GM21717 (cell line): ENCODE measurements at regions not wholly inside any gene's neighbourhood (a gene's known extent, or its start where the extent isn't known, plus 50 kb on each side); places are given as distances from the start of the nearest gene placed in this dataset.
"Not testable (repeated sequence)": the region's sequence is repeated elsewhere in the genome, so short reads cannot be mapped to it uniquely, and the experiment has no call there.

ENCODE experiments used
- ATAC-seq: cut with Tn5 transposase; IDR thresholded peaks from one replicate; pipeline ENCODE4 v1.9.1; 2021; ENCODE audit warnings: mild to moderate bottlenecking, moderate library complexity; ENCODE audit not compliant: unreplicated experiment

DNA sequence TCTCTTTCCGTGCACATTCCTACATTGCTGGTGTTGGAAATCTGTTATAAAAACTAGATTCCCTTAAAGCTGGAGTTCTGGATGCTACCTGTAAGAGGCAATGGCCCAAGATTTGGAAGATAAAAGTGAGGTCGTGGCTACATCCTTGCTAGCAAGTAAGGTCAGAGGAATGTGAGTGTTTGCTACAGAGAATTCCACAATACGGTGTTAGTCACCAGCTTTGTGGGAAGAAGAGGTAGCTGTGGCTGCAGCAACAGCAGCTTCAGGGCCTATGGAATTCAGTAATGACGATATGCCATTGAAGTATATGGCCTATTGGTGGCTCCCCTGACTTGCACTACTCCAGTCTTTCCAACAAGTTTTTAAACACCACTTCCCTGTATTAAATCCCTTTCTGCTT lies 227.7 kb upstream of the TMEM260 start:
- no peak for ATAC-seq

DNA sequence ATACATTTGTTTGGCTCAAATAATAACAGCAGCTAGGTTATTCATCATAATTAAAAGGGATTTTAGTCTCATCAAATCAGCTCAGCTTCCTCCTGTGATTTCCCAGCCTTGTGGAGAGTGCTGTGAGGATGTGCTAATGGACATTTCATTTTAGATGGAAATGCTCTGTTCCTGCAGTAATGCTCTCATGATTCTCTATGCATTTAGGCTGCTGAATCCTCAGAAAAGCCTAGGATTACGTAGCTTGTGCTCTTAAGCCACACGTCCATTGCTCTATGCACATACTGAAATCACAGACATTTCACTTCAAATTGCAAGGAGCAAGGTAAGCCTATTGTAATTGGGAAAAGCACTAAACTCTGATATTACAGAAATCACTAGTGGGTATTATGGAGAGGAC lies 226.6 kb upstream of the TMEM260 start:
- ATAC-seq = no peak

DNA sequence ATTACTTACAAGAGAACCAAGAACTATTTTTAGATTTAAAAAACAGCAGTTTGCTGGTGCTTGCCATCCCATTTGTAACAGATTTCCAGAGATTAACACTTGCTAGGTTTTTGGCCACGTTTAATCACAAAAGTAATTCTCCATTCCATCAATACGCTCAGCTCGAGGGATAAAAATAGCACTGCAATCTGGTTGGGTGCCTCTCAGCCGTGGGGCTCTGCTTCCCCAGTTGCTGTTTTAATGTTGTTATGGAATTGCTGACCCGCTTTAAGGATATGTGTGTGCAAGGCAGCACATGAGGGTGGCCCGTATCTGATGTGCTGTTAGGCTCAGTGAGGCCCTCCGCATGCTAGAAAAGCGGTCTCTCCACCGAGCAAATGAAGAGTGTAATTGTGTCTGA lies 222.2 kb upstream of the TMEM260 start:
- ATAC-seq = no peak

DNA sequence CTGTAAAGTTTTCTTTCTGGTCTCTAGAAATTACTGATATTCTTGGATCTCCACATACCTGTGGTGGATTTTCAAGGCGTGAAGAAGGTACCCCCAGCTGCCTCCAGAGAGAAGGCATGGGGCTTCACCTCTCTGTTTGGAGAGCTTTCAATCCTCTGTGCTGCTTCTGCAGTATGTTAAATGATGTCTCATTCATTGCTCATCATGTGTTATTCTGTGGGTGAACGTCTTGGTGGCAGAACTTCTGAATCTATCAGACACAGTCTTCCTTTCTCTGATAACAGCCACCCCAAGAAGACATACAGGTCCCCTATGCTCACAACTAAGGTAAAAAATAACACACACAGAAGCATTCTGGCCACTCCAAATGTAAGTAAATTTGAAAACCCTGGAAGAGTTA lies 221.3 kb upstream of the TMEM260 start:
- ATAC-seq = no peak

GRCh38 chr14:56358851-56359614 lies 220.6 kb upstream of the TMEM260 start:
- no peak for ATAC-seq

DNA sequence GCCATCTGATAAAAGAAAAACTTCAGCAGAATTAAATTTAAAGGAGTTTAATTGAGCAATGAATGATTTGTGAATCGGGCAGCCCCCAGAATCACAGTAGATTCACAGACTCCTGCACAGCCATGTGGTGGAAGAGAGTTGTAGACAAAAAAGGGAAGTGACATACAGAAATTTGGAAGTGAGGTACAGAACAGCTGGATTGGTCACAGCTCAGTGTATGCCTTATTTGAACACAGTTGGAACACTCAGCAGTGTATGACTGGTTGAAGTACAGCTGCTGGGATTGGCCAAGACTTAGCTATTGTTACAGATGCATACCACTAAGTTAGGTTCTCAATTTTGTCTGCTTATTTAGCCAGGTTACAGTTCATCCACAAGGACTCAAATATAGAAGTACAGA lies 213.9 kb upstream of the TMEM260 start:
- ATAC-seq = not testable (repeated sequence)

GRCh38 chr14:56367416-56367815 lies 212.2 kb upstream of the TMEM260 start:
- ATAC-seq = no peak

GRCh38 chr14:56371737-56372136 lies 207.9 kb upstream of the TMEM260 start:
- ATAC-seq = no peak

- no peak for ATAC-seq
Observed at GRCh38 chr14:56374421-56374820, 205.2 kb upstream of the TMEM260 start.

- no peak for ATAC-seq
Observed at GRCh38 chr14:56378046-56378445, 201.6 kb upstream of the TMEM260 start.

GRCh38 chr14:56378475-56378877 lies 201.1 kb upstream of the TMEM260 start:
- ATAC-seq = no peak

DNA sequence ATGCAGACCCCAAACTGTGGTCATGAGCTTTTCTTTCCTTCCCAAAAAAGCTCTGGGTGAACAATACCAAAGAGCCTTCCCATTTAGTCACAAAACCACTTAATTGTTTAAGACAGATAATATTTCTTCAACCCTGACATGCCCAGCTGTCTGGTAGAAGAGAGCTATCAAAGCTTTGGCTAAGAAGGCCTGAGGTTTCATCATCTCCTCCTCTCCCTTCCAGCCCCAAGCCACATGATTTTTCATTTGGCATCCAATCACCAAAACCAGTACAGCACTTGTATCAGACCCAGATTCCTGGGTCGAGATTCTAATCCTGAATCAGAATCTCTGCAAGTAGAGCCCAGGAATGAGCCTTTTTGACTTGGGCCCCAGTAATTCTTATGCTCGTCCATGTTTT lies 199.6 kb upstream of the TMEM260 start:
- ATAC-seq = no peak

GRCh38 chr14:56386024-56386423 lies 193.6 kb upstream of the TMEM260 start:
- ATAC-seq = no peak

DNA sequence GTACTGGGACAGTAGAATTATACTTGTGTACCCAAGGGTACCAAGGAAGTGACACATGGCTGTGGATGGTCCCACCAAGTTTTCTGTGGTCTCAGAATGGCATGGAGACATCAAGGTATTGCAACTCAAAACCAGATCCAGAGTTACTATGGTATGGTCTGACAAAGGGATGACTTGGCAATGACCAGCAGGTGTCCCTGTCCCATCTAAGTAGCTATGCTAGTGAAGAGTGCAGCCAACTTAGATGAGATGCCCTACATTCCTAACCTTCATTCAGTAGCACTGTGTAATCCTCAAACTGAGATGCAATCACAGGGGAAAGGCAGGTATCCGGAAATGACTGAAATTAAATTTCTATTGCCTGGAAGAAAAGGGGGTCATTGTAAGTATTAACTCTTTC lies 188.7 kb upstream of the TMEM260 start:
- no peak for ATAC-seq

- no peak for ATAC-seq
Observed at GRCh38 chr14:56394826-56395530, 184.6 kb upstream of the TMEM260 start.

- no peak for ATAC-seq
Observed at GRCh38 chr14:56400109-56400825, 179.3 kb upstream of the TMEM260 start.

DNA sequence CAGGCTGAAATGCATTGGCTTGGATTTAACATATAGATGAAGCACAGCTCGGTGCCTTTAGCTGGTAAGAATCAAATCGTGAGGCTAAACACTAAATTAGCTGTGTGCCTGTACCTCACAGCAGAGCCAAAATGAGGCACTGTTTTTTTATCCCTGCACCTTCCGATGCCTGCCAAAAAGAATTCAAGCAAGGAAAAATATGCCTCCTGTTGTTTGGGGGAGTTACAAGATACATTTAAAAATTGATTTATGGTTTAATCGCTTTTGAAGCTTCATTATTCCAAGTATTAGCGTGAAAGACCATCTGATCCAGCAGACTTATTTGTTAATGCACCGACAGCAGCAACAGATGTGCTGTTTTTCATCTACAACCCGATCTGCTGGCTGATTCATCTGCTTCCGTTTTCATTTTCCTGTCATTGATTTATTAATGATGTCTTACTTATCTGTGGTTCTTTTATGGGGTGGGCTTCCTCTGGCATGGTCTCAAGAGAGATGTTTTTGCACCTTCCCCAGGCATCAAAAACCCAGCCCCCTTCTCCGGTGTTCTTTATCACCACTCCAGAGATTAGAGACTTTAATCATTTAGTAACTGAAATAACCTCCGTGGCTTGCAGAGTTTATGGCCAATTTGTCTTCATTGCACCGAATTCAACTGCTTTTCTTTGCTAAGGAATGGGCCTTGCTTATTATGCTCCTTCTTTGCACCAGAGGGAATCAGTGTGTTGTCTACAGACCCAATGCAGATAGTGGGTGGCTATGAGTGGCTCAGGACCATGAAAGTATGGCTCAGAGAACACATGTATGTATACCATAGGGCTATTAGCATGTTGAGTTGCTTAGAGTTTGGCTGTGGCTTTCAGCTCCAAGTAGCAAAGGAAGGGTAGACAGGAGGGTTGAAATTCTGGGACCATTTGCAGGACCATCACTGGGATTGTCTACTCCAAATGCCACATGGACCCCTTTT lies 166.8 kb upstream of the TMEM260 start:
- no peak for ATAC-seq

- no peak for ATAC-seq
Observed at GRCh38 chr14:56413721-56414120, 165.9 kb upstream of the TMEM260 start.

DNA sequence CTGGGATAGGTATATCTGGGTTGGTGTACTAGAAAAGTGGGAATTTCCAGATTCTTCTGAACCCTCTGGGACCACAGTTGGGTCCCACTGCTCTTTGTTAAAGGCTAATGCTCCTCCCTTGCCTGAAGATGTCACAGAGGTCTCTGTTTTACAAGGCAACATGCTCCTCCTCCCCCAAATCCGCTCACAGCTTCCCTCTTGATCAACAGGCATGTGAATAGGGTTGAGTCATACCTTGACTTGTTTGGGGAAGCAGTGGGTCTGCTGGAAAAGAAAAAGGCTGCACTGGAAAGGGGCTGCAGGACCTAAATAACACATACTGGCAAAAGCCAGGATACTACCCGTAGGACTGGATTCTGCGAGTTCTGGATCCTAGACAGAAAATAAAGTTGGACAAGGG lies 165.4 kb upstream of the TMEM260 start:
- ATAC-seq = no peak

GRCh38 chr14:56416213-56416612 lies 163.4 kb upstream of the TMEM260 start:
- ATAC-seq = no peak

GRCh38 chr14:56417173-56417572 lies 162.4 kb upstream of the TMEM260 start:
- ATAC-seq = no peak
